MG63 (cell line): ENCODE measurements at regions not wholly inside any gene's neighbourhood (a gene's known extent, or its start where the extent isn't known, plus 50 kb on each side); places are given as distances from the start of the nearest gene placed in this dataset.

ENCODE experiments used
- DNase-seq: peaks from one replicate; pipeline ENCODE4 v3.0.0-alpha.2; 2020
- H3K27me3 ChIP-seq: fragments of 250-450 bp; sonication (Bioruptor Pico); 2 replicates; pipeline ENCODE4 v1.5.1; 2020; ENCODE audit warnings: mild to moderate bottlenecking, moderate library complexity
- H3K36me3 ChIP-seq: fragments of 250-450 bp; sonication (Bioruptor Pico); 2 replicates; pipeline ENCODE4 v1.5.1; 2020; ENCODE audit warnings: mild to moderate bottlenecking, moderate library complexity
- H3K4me3 ChIP-seq: fragments of 250-450 bp; sonication (Bioruptor Pico); 2 replicates; pipeline ENCODE4 v1.5.1; 2020; ENCODE audit warnings: mild to moderate bottlenecking, moderate library complexity
- H3K9me3 ChIP-seq: fragments of 250-450 bp; sonication (Bioruptor Pico); 2 replicates; pipeline ENCODE4 v1.5.1; 2020; ENCODE audit warnings: mild to moderate bottlenecking, moderate library complexity

GRCh38 chr3:110528305-110529121, 543.1 kb upstream of the NECTIN3 start:
- Histone ChIP-seq H3K4me3 (no peak overlapping the region), H3K27me3 (no peaks in the 10 kb centered on the region), H3K36me3 (no peaks in the 10 kb centered on the region), H3K9me3 (no peaks in the 10 kb centered on the region)
- no peak for DNase-seq

- Histone ChIP-seq H3K9me3 (0 out of 2 replicates have a peak, but pooled peaks cover 3% of the 10 kb centered on the region), H3K36me3 (no peaks in the 10 kb centered on the region), H3K27me3 (no peaks in the 10 kb centered on the region), H3K4me3 (no peak overlapping the region)
- no peak for DNase-seq
These were observed 540.7 kb upstream of the NECTIN3 start for GRCh38 chr3:110530902-110531301.

- Histone ChIP-seq H3K9me3 (0 out of 2 replicates have a peak, but pooled peaks cover 3% of the 10 kb centered on the region), H3K27me3 (no peaks in the 10 kb centered on the region), H3K36me3 (no peaks in the 10 kb centered on the region), H3K4me3 (no peak overlapping the region)
- DNase-seq = no peak
These were observed 538.5 kb upstream of the NECTIN3 start for GRCh38 chr3:110533089-110533488.

GRCh38 chr3:110542552-110543150, 529.0 kb upstream of the NECTIN3 start:
- no peaks in the 10 kb centered on the region for H3K9me3 ChIP-seq
- DNase-seq = no peak
- H3K27me3 ChIP-seq = no peaks in the 10 kb centered on the region
- no peak overlapping the region for H3K4me3 ChIP-seq
- H3K36me3 ChIP-seq = no peaks in the 10 kb centered on the region

- DNase-seq = no peak
- H3K9me3 ChIP-seq = no peaks in the 10 kb centered on the region
These were observed 526.9 kb upstream of the NECTIN3 start for GRCh38 chr3:110544730-110545129.

GRCh38 chr3:110550511-110550910, 521.1 kb upstream of the NECTIN3 start:
- no peak for DNase-seq
- no peak overlapping the region for H3K4me3 ChIP-seq
- no peaks in the 10 kb centered on the region for H3K36me3 ChIP-seq
- no peaks in the 10 kb centered on the region for H3K27me3 ChIP-seq
- H3K9me3 ChIP-seq = no peaks in the 10 kb centered on the region

More at GRCh38 chr3:110544730-110545129, 526.9 kb upstream of the NECTIN3 start:
- no peaks in the 10 kb centered on the region for H3K27me3 ChIP-seq
- no peak overlapping the region for H3K4me3 ChIP-seq
- no peaks in the 10 kb centered on the region for H3K36me3 ChIP-seq

- Histone ChIP-seq H3K4me3 (no peak overlapping the region), H3K27me3 (no peaks in the 10 kb centered on the region), H3K36me3 (no peaks in the 10 kb centered on the region), H3K9me3 (peaks cover 7% of the 10 kb centered on the region)
- no peak for DNase-seq
These were observed 509.0 kb upstream of the NECTIN3 start for GRCh38 chr3:110562621-110563020.

GRCh38 chr3:110564674-110565073, 506.9 kb upstream of the NECTIN3 start:
- no peak for DNase-seq
- Histone ChIP-seq H3K9me3 (peaks cover 7% of the 10 kb centered on the region), H3K36me3 (no peaks in the 10 kb centered on the region), H3K27me3 (no peaks in the 10 kb centered on the region), H3K4me3 (no peak overlapping the region)

- no peak for DNase-seq
- no peaks in the 10 kb centered on the region for H3K27me3 ChIP-seq
- no peak overlapping the region for H3K4me3 ChIP-seq
- H3K9me3 ChIP-seq = peaks cover 7% of the 10 kb centered on the region; the same call in 1 of the 2 replicates
- H3K36me3 ChIP-seq = no peaks in the 10 kb centered on the region
These were observed 504.6 kb upstream of the NECTIN3 start for GRCh38 chr3:110567029-110567428.

GRCh38 chr3:110568246-110568645, 503.4 kb upstream of the NECTIN3 start:
- DNase-seq = peak; percentile 51
- Histone ChIP-seq H3K4me3 (no peak overlapping the region), H3K9me3 (0 out of 2 replicates have a peak, but pooled peaks cover 3% of the 10 kb centered on the region), H3K27me3 (no peaks in the 10 kb centered on the region), H3K36me3 (no peaks in the 10 kb centered on the region)

- H3K4me3 ChIP-seq = no peak overlapping the region
- H3K27me3 ChIP-seq = no peaks in the 10 kb centered on the region
- no peaks in the 10 kb centered on the region for H3K9me3 ChIP-seq
- no peak for DNase-seq
- no peaks in the 10 kb centered on the region for H3K36me3 ChIP-seq
These were observed 502.5 kb upstream of the NECTIN3 start for GRCh38 chr3:110569073-110569472.

- no peaks in the 10 kb centered on the region for H3K9me3 ChIP-seq
- no peaks in the 10 kb centered on the region for H3K27me3 ChIP-seq
- no peak overlapping the region for H3K4me3 ChIP-seq
- H3K36me3 ChIP-seq = no peaks in the 10 kb centered on the region
- DNase-seq = no peak
These were observed 495.9 kb upstream of the NECTIN3 start for GRCh38 chr3:110575702-110576101.

GRCh38 chr3:110576960-110577359, 494.7 kb upstream of the NECTIN3 start:
- H3K9me3 ChIP-seq = no peaks in the 10 kb centered on the region
- DNase-seq = peak; percentile 73
- no peaks in the 10 kb centered on the region for H3K27me3 ChIP-seq
- no peaks in the 10 kb centered on the region for H3K36me3 ChIP-seq
- no peak overlapping the region for H3K4me3 ChIP-seq

- no peaks in the 10 kb centered on the region for H3K9me3 ChIP-seq
- H3K4me3 ChIP-seq = no peak overlapping the region
- H3K36me3 ChIP-seq = no peaks in the 10 kb centered on the region
- H3K27me3 ChIP-seq = no peaks in the 10 kb centered on the region
- no peak for DNase-seq
These were observed 493.8 kb upstream of the NECTIN3 start for GRCh38 chr3:110577854-110578253.

- no peaks in the 10 kb centered on the region for H3K36me3 ChIP-seq
- DNase-seq = no peak
- no peaks in the 10 kb centered on the region for H3K9me3 ChIP-seq
- no peaks in the 10 kb centered on the region for H3K27me3 ChIP-seq
- no peak overlapping the region for H3K4me3 ChIP-seq
These were observed 491.6 kb upstream of the NECTIN3 start for GRCh38 chr3:110579840-110580550.

- H3K9me3 ChIP-seq = no peaks in the 10 kb centered on the region
- H3K36me3 ChIP-seq = no peaks in the 10 kb centered on the region
- H3K4me3 ChIP-seq = no peak overlapping the region
- DNase-seq = no peak
- no peaks in the 10 kb centered on the region for H3K27me3 ChIP-seq
These were observed 488.2 kb upstream of the NECTIN3 start for GRCh38 chr3:110583373-110583935.

GRCh38 chr3:110588906-110589305, 482.7 kb upstream of the NECTIN3 start:
- no peak for DNase-seq
- H3K9me3 ChIP-seq = no peaks in the 10 kb centered on the region
- H3K36me3 ChIP-seq = no peaks in the 10 kb centered on the region
- no peaks in the 10 kb centered on the region for H3K27me3 ChIP-seq
- no peak overlapping the region for H3K4me3 ChIP-seq
